Heart left ventricle (tissue), 16 donors: ENCODE measurements at regions not wholly inside any gene's neighbourhood (a gene's known extent, or its start where the extent isn't known, plus 50 kb on each side); places are given as distances from the start of the nearest gene placed in this dataset.
"Not testable (repeated sequence)": the region's sequence is repeated elsewhere in the genome, so short reads cannot be mapped to it uniquely, and the experiment has no call there.

ENCODE experiments used
- ATAC-seq, 4 donors: fragments of 200-7000 bp; cut with Tn5 transposase; one replicate each; pipeline ENCODE4 v1.9.1; 2020 to 2022; ENCODE audit warnings: moderate library complexity in 4 of 4, mild to moderate bottlenecking in 3 of 4, moderate number of reproducible peaks in 1 of 4
- DNase-seq, 5 donors: peaks; one replicate each; pipeline ENCODE4 v3.0.0-alpha.2; 2020
- H3K27ac ChIP-seq, 12 donors: fragments of 200-600 bp; sonication (generic) in 4 of 12; one replicate each; pipeline versions ENCODE4 v1.5.0 to v1.8.0; 2016 to 2022; ENCODE audit warnings: mild to moderate bottlenecking in 2 of 12
- H3K27me3 ChIP-seq, 9 donors: fragments of 200-600 bp; sonication (generic) in 2 of 9; one replicate each; pipeline versions ENCODE4 v1.5.1 to v1.8.0; 2016 to 2022; ENCODE audit warnings: mild to moderate bottlenecking in 3 of 9
- H3K36me3 ChIP-seq, 9 donors: fragments of 200-600 bp; sonication (generic) in 2 of 9; one replicate each; pipeline versions ENCODE4 v1.5.0 to v1.8.0; 2018 to 2022; ENCODE audit warnings: mild to moderate bottlenecking in 2 of 9
- H3K4me1 ChIP-seq, 12 donors: fragments of 200-600 bp; sonication (generic) in 4 of 12; one replicate each; pipeline versions ENCODE4 v1.5.0 to v1.8.0; 2016 to 2022; ENCODE audit warnings: mild to moderate bottlenecking in 3 of 12
- H3K4me3 ChIP-seq, 12 donors: fragments of 200-600 bp; sonication (generic) in 4 of 12; one replicate each; pipeline versions ENCODE4 v1.5.0 to v1.8.0; 2017 to 2022; ENCODE audit warnings: mild to moderate bottlenecking in 9 of 12, moderate library complexity in 4 of 12
- H3K9me3 ChIP-seq, 12 donors: fragments of 200-600 bp; sonication (generic) in 4 of 12; one replicate each; pipeline versions ENCODE4 v1.5.0 to v1.8.0; 2016 to 2022; ENCODE audit warnings: mild to moderate bottlenecking in 1 of 12
- POLR2A ChIP-seq, 2 donors: fragments of 450-650 bp; IDR thresholded peaks; one replicate each; pipeline ENCODE4 v1.6.1; 2017; ENCODE audit warnings: antibody characterized with exemption in 2 of 2, mild to moderate bottlenecking in 2 of 2, moderate library complexity in 2 of 2
- WGBS, 4 donors: extraction: QIAGEN DNeasy Blood & Tissue Kit in 2 of 4; methylation state at CpG; one replicate each; pipeline versions ENCODE4 v1.1.5 to v1.1.7; 2013 to 2018; 5-methylcytosine and 5-hydroxymethylcytosine counted together
- intact Hi-C, 10 donors: fragments of 100-400 bp; cut with DNase I; formaldehyde crosslinking; loops; one replicate each; pipeline versions ENCODE4 v1.11.1 to v1.14.2; 2022
- TF ChIP-seq, protein P1 (sequence below), 12 donors: fragments of 200-600 bp; sonication (generic) in 4 of 12; IDR thresholded peaks; one replicate each; pipeline versions ENCODE4 v1.5.0 to v1.8.0; 2018 to 2022; ENCODE audit warnings: antibody characterized with exemption in 12 of 12, mild to moderate bottlenecking in 5 of 12
- donor health status: ischemic (EF 13 %, LVEDD 7.1; RV severe dilation, severe dysfunction).
- donor health status: healthy with polysubstance abuse.
- donor health status: DM: no; HTN: yes; CAD: no.
- donor health status: DM: no; HTN: no; CAD: no.
- donor health status: ischemic (EF 25% LVEDD 6.9; RV normal size, moderate dysfunction).
- donor health status: ischemic (EF 25% LVEDD 5.7; RV mildly dilated, moderate dysfunction).
- donor health status: healthy.
- donor health status: DM: yes; HTN: yes; CAD: no.
- donor health status: ischemic (EF 35%, LVEDD 5.7; RV mildly dilated, moderate dysfunction).
- donor health status: nonischemic (EF 11% LVEDD 7.7; RV severe dilation, severe dysfunction).
- donor health status: DM: yes; HTN: yes; CAD: no.
- donor health status: PGD.
- donor health status: ischemic (EF 29% LVEDD 5.4; RV normal size, mild dysfunction).
- donor health status: nonischemic (EF 23%, LVEDD 6.1; RV moderate dilation, normal function).

- H3K9me3 ChIP-seq, result peaks cover 0 to 3% (median 0%) of the 10 kb centered on the region in 12 donors
- intact Hi-C loops, result no loop called here
- ATAC-seq (no peak), DNase-seq (no peak)
- no peaks in the 10 kb centered on the region for H3K4me1 ChIP-seq
- no peak overlapping the region for H3K27ac ChIP-seq
- no peaks in the 10 kb centered on the region for H3K27me3 ChIP-seq
- no peak overlapping the region for H3K4me3 ChIP-seq
- 74 to 87% (median 80%) methylated on average over 8 of the region's 8 CpGs for WGBS, 4 donors
- no peaks in the 10 kb centered on the region for H3K36me3 ChIP-seq
- no peak for TF ChIP-seq POLR2A (IDR thresholded peaks at IDR 0.05)
- TF ChIP-seq, protein P1, sequence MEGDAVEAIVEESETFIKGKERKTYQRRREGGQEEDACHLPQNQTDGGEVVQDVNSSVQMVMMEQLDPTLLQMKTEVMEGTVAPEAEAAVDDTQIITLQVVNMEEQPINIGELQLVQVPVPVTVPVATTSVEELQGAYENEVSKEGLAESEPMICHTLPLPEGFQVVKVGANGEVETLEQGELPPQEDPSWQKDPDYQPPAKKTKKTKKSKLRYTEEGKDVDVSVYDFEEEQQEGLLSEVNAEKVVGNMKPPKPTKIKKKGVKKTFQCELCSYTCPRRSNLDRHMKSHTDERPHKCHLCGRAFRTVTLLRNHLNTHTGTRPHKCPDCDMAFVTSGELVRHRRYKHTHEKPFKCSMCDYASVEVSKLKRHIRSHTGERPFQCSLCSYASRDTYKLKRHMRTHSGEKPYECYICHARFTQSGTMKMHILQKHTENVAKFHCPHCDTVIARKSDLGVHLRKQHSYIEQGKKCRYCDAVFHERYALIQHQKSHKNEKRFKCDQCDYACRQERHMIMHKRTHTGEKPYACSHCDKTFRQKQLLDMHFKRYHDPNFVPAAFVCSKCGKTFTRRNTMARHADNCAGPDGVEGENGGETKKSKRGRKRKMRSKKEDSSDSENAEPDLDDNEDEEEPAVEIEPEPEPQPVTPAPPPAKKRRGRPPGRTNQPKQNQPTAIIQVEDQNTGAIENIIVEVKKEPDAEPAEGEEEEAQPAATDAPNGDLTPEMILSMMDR (IDR thresholded peaks at IDR 0.05), result no peak
Measured at GRCh38 chr1:208351838-208352237, 107.7 kb upstream of the PLXNA2 start.

- intact Hi-C loops, H3K9me3 ChIP-seq, H3K4me1 ChIP-seq, H3K4me3 ChIP-seq, ATAC-seq, H3K27ac ChIP-seq, H3K36me3 ChIP-seq, H3K27me3 ChIP-seq, DNase-seq: not testable (repeated sequence)
- WGBS, 4 donors, result 94 to 97% (median 97%) methylated on average over 5 of the region's 5 CpGs
Measured at GRCh38 chr1:208353797-208354196, 109.6 kb upstream of the PLXNA2 start.

DNA sequence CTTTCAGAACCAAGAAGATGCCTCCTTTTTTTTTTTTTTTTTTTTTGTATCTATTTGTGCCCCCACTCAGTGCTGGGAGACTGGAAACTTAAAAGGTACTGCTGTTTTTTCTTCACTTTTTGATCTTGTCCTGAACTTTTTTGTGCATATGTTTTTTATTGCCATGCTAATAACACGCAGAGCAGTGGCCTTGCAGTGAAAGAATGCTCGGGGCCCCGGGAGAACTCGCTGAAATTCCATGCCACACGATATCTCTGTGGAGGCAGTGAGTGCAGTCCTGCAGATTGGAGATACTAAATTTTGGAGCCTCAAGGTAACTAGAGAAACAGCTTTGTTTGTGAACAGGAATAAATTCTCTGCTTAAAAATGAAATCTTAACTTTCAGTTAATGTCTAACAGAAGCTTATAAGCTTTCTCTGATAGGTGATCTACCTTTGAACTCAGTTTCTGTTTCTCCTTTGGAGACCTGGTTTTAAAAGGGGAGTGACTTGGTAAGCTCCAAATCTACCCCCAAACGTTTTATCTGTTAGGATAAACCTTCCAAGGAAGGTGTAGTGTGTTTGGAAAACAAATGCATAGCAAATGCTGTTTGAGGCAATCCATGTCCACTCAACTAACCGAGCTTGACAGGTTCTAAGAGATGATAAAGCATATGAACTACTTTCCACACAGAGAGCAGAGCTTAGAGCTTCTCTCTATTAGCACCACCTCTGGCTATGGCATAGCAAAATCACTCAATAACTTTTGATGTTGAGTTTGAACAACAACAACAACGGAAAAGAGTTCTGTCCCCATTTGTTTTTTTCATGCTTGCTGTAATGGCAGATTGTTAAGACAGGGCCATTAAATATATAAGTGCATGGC lies 113.7 kb upstream of the PLXNA2 start:
- TF ChIP-seq, protein P1 (IDR thresholded peaks at IDR 0.05), result no peak
- TF ChIP-seq POLR2A (IDR thresholded peaks at IDR 0.05), result no peak

DNA sequence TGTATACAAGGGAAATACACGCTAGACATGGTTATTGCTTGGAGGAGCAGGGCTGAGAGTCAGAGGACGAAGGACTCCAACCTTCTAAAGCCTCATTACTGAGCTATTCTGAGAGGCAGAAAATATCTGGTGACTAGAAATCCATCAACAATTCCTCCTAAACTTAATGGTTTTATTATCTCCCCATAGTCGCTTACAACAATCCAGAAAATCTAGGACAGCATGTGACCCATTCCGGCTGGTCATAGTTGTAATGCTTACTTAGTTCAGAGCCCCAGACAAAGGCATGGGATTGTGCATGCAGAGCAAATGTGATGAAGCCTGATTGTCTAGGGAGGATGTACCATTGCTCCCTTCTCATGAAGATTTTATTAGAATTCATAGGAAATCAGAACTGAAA lies 114.5 kb upstream of the PLXNA2 start:
- intact Hi-C loops, result no loop called here
- H3K36me3 ChIP-seq, result no peaks in the 10 kb centered on the region
- no peak for DNase-seq
- no peak for ATAC-seq
- H3K4me3 ChIP-seq, result no peak overlapping the region
- 62 to 78% (median 73%) methylated on average over 4 of the region's 4 CpGs for WGBS, 4 donors
- TF ChIP-seq POLR2A (IDR thresholded peaks at IDR 0.05), result no peak
- TF ChIP-seq, protein P1 (IDR thresholded peaks at IDR 0.05), result no peak
- H3K9me3 ChIP-seq, result peaks cover 0 to 3% (median 0%) of the 10 kb centered on the region in 12 donors
- no peaks in the 10 kb centered on the region for H3K4me1 ChIP-seq
- no peaks in the 10 kb centered on the region for H3K27me3 ChIP-seq
- H3K27ac ChIP-seq, result no peak overlapping the region

More for the DNA sequence above, 113.7 kb upstream of the PLXNA2 start:
- Histone ChIP-seq H3K27ac (no peak overlapping the region), H3K9me3 (peaks cover 0 to 3% (median 0%) of the 10 kb centered on the region in 12 donors), H3K27me3 (no peaks in the 10 kb centered on the region), H3K36me3 (no peaks in the 10 kb centered on the region), H3K4me1 (no peaks in the 10 kb centered on the region), H3K4me3 (no peak overlapping the region)
- no peak for ATAC-seq
- intact Hi-C loops, result no loop called here
- DNase-seq, result no peak
- 44 to 55% (median 51%) methylated on average over 8 of the region's 8 CpGs for WGBS, 4 donors
